ENCODE measurements at regions not wholly inside any gene's neighbourhood (a gene's known extent, or its start where the extent isn't known, plus 50 kb on each side); places are given as distances from the start of the nearest gene placed in this dataset.

GRCh38 chr9:24293386-24293785 lies 252.3 kb downstream of the IZUMO3 start:
- H3K36me3 ChIP-seq, result no peaks in the 10 kb centered on the region
- no peak overlapping the region for H3K4me3 ChIP-seq
- no peak for DNase-seq (ENCODE audit: extremely low spot score)
- H3K4me1 ChIP-seq, result no peaks in the 10 kb centered on the region
- no peak for TF ChIP-seq POLR2AphosphoS5 (IDR thresholded peaks at IDR 0.05)
- no peak for TF ChIP-seq CTCF (IDR thresholded peaks at IDR 0.05)
- no peak for TF ChIP-seq POLR2A (IDR thresholded peaks at IDR 0.05; ENCODE audit: low read depth)
- no peak for TF ChIP-seq EP300 (IDR thresholded peaks at IDR 0.05)
- 25% methylated on average over 4 of the region's 4 CpGs for WGBS
- no peaks in the 10 kb centered on the region for H3K9me3 ChIP-seq
- no peaks in the 10 kb centered on the region for H3K27me3 ChIP-seq
- intact Hi-C loops (cut with DNase I), result no loop called here
- H3K27ac ChIP-seq (replicated peaks in 1 of 4), result no peak overlapping the region

GRCh38 chr9:24286761-24287160 lies 258.9 kb downstream of the IZUMO3 start:
- Histone ChIP-seq H3K9me3 (peaks cover 0 to 3% (median 0%) of the 10 kb centered on the region in 4 donors), H3K36me3 (no peaks in the 10 kb centered on the region), H3K4me3 (no peak overlapping the region), H3K4me1 (no peaks in the 10 kb centered on the region), H3K27ac (replicated peaks in 1 of 4) (no peak overlapping the region), H3K27me3 (no peaks in the 10 kb centered on the region)
- WGBS, result 75% methylated on average over 3 of the region's 3 CpGs
- no peak for DNase-seq (ENCODE audit: extremely low spot score)
- intact Hi-C loops (cut with DNase I), result no loop called here
- TF ChIP-seq POLR2AphosphoS5 (IDR thresholded peaks at IDR 0.05) (no peak), EP300 (IDR thresholded peaks at IDR 0.05) (no peak), CTCF (IDR thresholded peaks at IDR 0.05) (no peak), POLR2A (IDR thresholded peaks at IDR 0.05; ENCODE audit: low read depth) (no peak)

GRCh38 chr9:24258626-24259025 lies 287.1 kb downstream of the IZUMO3 start:
- no peaks in the 10 kb centered on the region for H3K36me3 ChIP-seq
- H3K4me3 ChIP-seq, result no peak overlapping the region
- no peak for DNase-seq (ENCODE audit: extremely low spot score)
- no peak for TF ChIP-seq EP300 (IDR thresholded peaks at IDR 0.05)
- 31% methylated on average over 1 of the region's 1 CpG for WGBS
- H3K4me1 ChIP-seq, result peaks cover 0 to 8% (median 0%) of the 10 kb centered on the region in 4 donors
- H3K9me3 ChIP-seq, result no peaks in the 10 kb centered on the region
- intact Hi-C loops (cut with DNase I), result no loop called here
- no peak overlapping the region for H3K27ac ChIP-seq (replicated peaks in 1 of 4)
- no peaks in the 10 kb centered on the region for H3K27me3 ChIP-seq

GRCh38 chr9:24257726-24258125 lies 288.0 kb downstream of the IZUMO3 start:
- WGBS, result 71% methylated on average over 1 of the region's 1 CpG
- Histone ChIP-seq H3K9me3 (peaks cover 0 to 3% (median 0%) of the 10 kb centered on the region in 4 donors), H3K4me1 (peaks cover 0 to 8% (median 0%) of the 10 kb centered on the region in 4 donors), H3K27ac (replicated peaks in 1 of 4) (no peak overlapping the region), H3K27me3 (no peaks in the 10 kb centered on the region), H3K36me3 (no peaks in the 10 kb centered on the region), H3K4me3 (no peak overlapping the region)
- intact Hi-C loops (cut with DNase I), result no loop called here
- no peak for DNase-seq (ENCODE audit: extremely low spot score)
- TF ChIP-seq POLR2AphosphoS5 (IDR thresholded peaks at IDR 0.05), result no peak
- no peak for TF ChIP-seq EP300 (IDR thresholded peaks at IDR 0.05)
- no peak for TF ChIP-seq POLR2A (IDR thresholded peaks at IDR 0.05; ENCODE audit: low read depth)
- TF ChIP-seq CTCF (IDR thresholded peaks at IDR 0.05), result no peak

- DNase-seq (ENCODE audit: extremely low spot score), result no peak
- Histone ChIP-seq H3K27ac (replicated peaks in 1 of 4) (no peak overlapping the region), H3K36me3 (no peaks in the 10 kb centered on the region), H3K4me1 (no peaks in the 10 kb centered on the region), H3K27me3 (no peaks in the 10 kb centered on the region), H3K9me3 (no peaks in the 10 kb centered on the region), H3K4me3 (no peak overlapping the region)
- TF ChIP-seq CTCF (IDR thresholded peaks at IDR 0.05) (peak in 1 of 3 experiments; percentile 36), POLR2A (IDR thresholded peaks at IDR 0.05; ENCODE audit: low read depth) (no peak)
- WGBS, result 40% methylated on average over 2 of the region's 2 CpGs
- intact Hi-C loops (cut with DNase I), result no loop called here
Measured at GRCh38 chr9:24245988-24246387, 299.7 kb downstream of the IZUMO3 start.
